ENCODE measurements at regions not wholly inside any gene's neighbourhood (a gene's known extent, or its start where the extent isn't known, plus 50 kb on each side); places are given as distances from the start of the nearest gene placed in this dataset.

GRCh38 chr4:85067342-85067741 lies 100.9 kb upstream of the WDFY3 start:
- Histone ChIP-seq H3K9ac (ENCODE audit: extremely low read depth, insufficient read length, low read length) (no peak overlapping the region), H4K8ac (replicated peaks; ENCODE audit: insufficient read length, low read depth, low read length) (no peak overlapping the region), H3T11ph (ENCODE audit: low read length) (no peak overlapping the region), H3K18ac (ENCODE audit: insufficient read length, low read depth, low read length) (no peak overlapping the region), H4K5ac (ENCODE audit: insufficient read length, low read depth, low read length) (no peak overlapping the region), H2AFZ (ENCODE audit: low read length) (no peak overlapping the region), H2BK12ac (ENCODE audit: insufficient read length, low read depth, low read length) (no peak overlapping the region), H3K27ac (ENCODE audit: insufficient read length, low read depth, low read length) (no peak overlapping the region), H3K56ac (ENCODE audit: insufficient read length, low read depth, low read length) (no peak overlapping the region), H2BK15ac (ENCODE audit: low read depth, low read length) (no peak overlapping the region), H3K4me2 (ENCODE audit: insufficient read depth, insufficient read length, low read length) (no peak overlapping the region), H3K79me1 (ENCODE audit: insufficient read depth, low read depth, low read length, poor library complexity, severe bottlenecking) (no peaks in the 10 kb centered on the region), H2BK120ac (ENCODE audit: low read depth, low read length, poor library complexity, severe bottlenecking) (no peak overlapping the region), H2BK20ac (ENCODE audit: low read depth, low read length, poor library complexity, severe bottlenecking) (no peak overlapping the region), H3K79me2 (ENCODE audit: insufficient read depth, low read length) (no peaks in the 10 kb centered on the region), H4K20me1 (ENCODE audit: control insufficient read depth, insufficient read depth, insufficient read length) (no peaks in the 10 kb centered on the region), H3K4me1 (ENCODE audit: insufficient read depth, low read length) (no peaks in the 10 kb centered on the region; the same call in 1 of the 2 replicates), H4K91ac (ENCODE audit: insufficient read length, low read depth, low read length) (no peak overlapping the region), H3K9me3 (ENCODE audit: control insufficient read depth, low read depth, low read length) (no peaks in the 10 kb centered on the region), H3K4ac (ENCODE audit: low read depth, low read length) (no peak overlapping the region), H3K27me3 (ENCODE audit: insufficient read depth, low read length) (no peaks in the 10 kb centered on the region), H3K23me2 (ENCODE audit: insufficient read length, low read depth, low read length, poor library complexity, severe bottlenecking) (no peaks in the 10 kb centered on the region), H2BK5ac (ENCODE audit: insufficient read length, low read length) (no peak overlapping the region), H2AK5ac (ENCODE audit: insufficient read length, low read length) (no peak overlapping the region), H3K14ac (ENCODE audit: insufficient read depth, low read length) (no peak overlapping the region), H3K23ac (ENCODE audit: insufficient read length, low read depth, low read length) (no peak overlapping the region)
- Mint-ChIP-seq H3K4me3 (no peak overlapping the region), H3K36me3 (ENCODE audit: insufficient read depth in 1 of 3, low read depth in 3 of 3) (peaks cover 0 to 4% (median 0%) of the 10 kb centered on the region in 3 experiments; a peak in 2 of 7 replicates), H3K4me1 (peaks cover 4 to 8% of the 10 kb centered on the region in 2 experiments), H3K27ac (no peak overlapping the region), H3K27me3 (ENCODE audit: low read depth) (no peaks in the 10 kb centered on the region), H3K9me3 (no peaks in the 10 kb centered on the region; a peak in 1 of 5 replicates)
- no peak for DNase-seq
- no peak for TF ChIP-seq CTCF (conservative IDR thresholded peaks at IDR 0.05)
- WGBS (ENCODE audit: extremely low coverage, insufficient read length, low lambda C conversion rate), result no CpG with 5 or more reads among the region's 2 CpGs

Measured in H9 (cell line).